HG03045 (cell line): ENCODE measurements at regions not wholly inside any gene's neighbourhood (a gene's known extent, or its start where the extent isn't known, plus 50 kb on each side); places are given as distances from the start of the nearest gene placed in this dataset.
A peak's percentile ranks its signal among the peaks of the same experiment; 100 is the strongest.
"Not testable (repeated sequence)": the region's sequence is repeated elsewhere in the genome, so short reads cannot be mapped to it uniquely, and the experiment has no call there.

Experiments
- ATAC-seq: cut with Tn5 transposase; IDR thresholded peaks from one replicate; pipeline ENCODE4 v1.9.1; 2021; ENCODE audit warnings: mild to moderate bottlenecking, moderate library complexity; ENCODE audit not compliant: unreplicated experiment

- not testable (repeated sequence) for ATAC-seq
These were observed 54.1 kb upstream of the USP14 start for GRCh38 chr18:104264-104663.

- ATAC-seq, result not testable (repeated sequence)
These were observed 53.0 kb upstream of the USP14 start for GRCh38 chr18:105161-106053.

- not testable (repeated sequence) for ATAC-seq
These were observed 52.1 kb upstream of the USP14 start for GRCh38 chr18:106054-106851.

GRCh38 chr18:106868-107384 lies 51.4 kb upstream of the USP14 start:
- not testable (repeated sequence) for ATAC-seq

- not testable (repeated sequence) for ATAC-seq
These were observed 50.9 kb upstream of the USP14 start for GRCh38 chr18:107464-107863.

- ATAC-seq, result peak; percentile 50
These were observed 50.3 kb upstream of the USP14 start for GRCh38 chr18:107947-108664.
